Stimulated activated naive B cell treated with anti-CD40 and anti-IgM and Interleukin-4, amounts not matched to agents 10 μg/mL and 1 μg/mL and 100 μg/mL, for 72 hours (primary cell): ENCODE measurements at regions not wholly inside any gene's neighbourhood (a gene's known extent, or its start where the extent isn't known, plus 50 kb on each side); places are given as distances from the start of the nearest gene placed in this dataset.

Source experiments
- ATAC-seq, 2 donors: fragments of 150-1000 bp; cut with Tn5 transposase; replicated peaks; 2 replicates each; pipeline ENCODE4 v1.10.0; 2021; ENCODE audit warnings: moderate library complexity in 1 of 2
- DNase-seq: peaks from one replicate; pipeline ENCODE4 v3.0.0; 2021
- H3K27ac Mint-ChIP-seq: one replicate; pipeline ENCODE4 v1.8.0; 2022; ENCODE audit warnings: mild to moderate bottlenecking, mixed read lengths
- H3K27me3 Mint-ChIP-seq, 2 donors: one replicate each; pipeline ENCODE4 v1.8.0; 2022; ENCODE audit warnings: mixed read lengths in 2 of 2
- H3K36me3 Mint-ChIP-seq, 2 donors: one replicate each; pipeline ENCODE4 v1.8.0; 2022; ENCODE audit warnings: mixed read lengths in 2 of 2, mild to moderate bottlenecking in 1 of 2
- H3K4me1 Mint-ChIP-seq, 2 donors: one replicate each; pipeline ENCODE4 v1.8.0; 2022; ENCODE audit warnings: mixed read lengths in 2 of 2, mild to moderate bottlenecking in 1 of 2
- H3K4me3 Mint-ChIP-seq, 2 donors: one replicate each; pipeline ENCODE4 v1.8.0; 2022; ENCODE audit warnings: mild to moderate bottlenecking in 2 of 2, mixed read lengths in 2 of 2, moderate library complexity in 1 of 2
- H3K9me3 Mint-ChIP-seq, 2 donors: one replicate each; pipeline ENCODE4 v1.8.0; 2022; ENCODE audit warnings: mixed read lengths in 2 of 2, mild to moderate bottlenecking in 1 of 2

GRCh38 chr4:181234951-181235680 is 1008.1 kb upstream of the TENM3 start:
- Mint-ChIP-seq H3K4me1 (no peaks in the 10 kb centered on the region), H3K27me3 (no peaks in the 10 kb centered on the region), H3K36me3 (no peaks in the 10 kb centered on the region), H3K9me3 (no peaks in the 10 kb centered on the region), H3K4me3 (no peak overlapping the region), H3K27ac (no peak overlapping the region)
- DNase-seq (no peak), ATAC-seq (no peak)

- ATAC-seq (no peak), DNase-seq (no peak)
- no peaks in the 10 kb centered on the region for H3K4me1 Mint-ChIP-seq
- no peaks in the 10 kb centered on the region for H3K36me3 Mint-ChIP-seq
- no peak overlapping the region for H3K4me3 Mint-ChIP-seq
- H3K9me3 Mint-ChIP-seq, result peaks cover 0 to 6% of the 10 kb centered on the region in 2 donors
- no peak overlapping the region for H3K27ac Mint-ChIP-seq
- H3K27me3 Mint-ChIP-seq, result no peaks in the 10 kb centered on the region
Measured at GRCh38 chr4:181245326-181245725, 997.9 kb upstream of the TENM3 start.

GRCh38 chr4:181249031-181249430 is 994.2 kb upstream of the TENM3 start:
- Mint-ChIP-seq H3K4me1 (no peaks in the 10 kb centered on the region), H3K9me3 (peaks cover 0 to 6% of the 10 kb centered on the region in 2 donors), H3K4me3 (no peak overlapping the region), H3K27me3 (no peaks in the 10 kb centered on the region), H3K36me3 (no peaks in the 10 kb centered on the region), H3K27ac (no peak overlapping the region)
- DNase-seq (no peak), ATAC-seq (no peak)

- ATAC-seq, result no peak
- Mint-ChIP-seq H3K36me3 (no peaks in the 10 kb centered on the region), H3K27ac (no peak overlapping the region), H3K4me3 (no peak overlapping the region), H3K9me3 (peaks cover 0 to 8% of the 10 kb centered on the region in 2 donors), H3K4me1 (no peaks in the 10 kb centered on the region), H3K27me3 (no peaks in the 10 kb centered on the region)
- no peak for DNase-seq
Measured at GRCh38 chr4:181254771-181255170, 988.4 kb upstream of the TENM3 start.

- H3K27ac Mint-ChIP-seq, result no peak overlapping the region
- ATAC-seq (no peak), DNase-seq (no peak)
- H3K4me3 Mint-ChIP-seq, result no peak overlapping the region
- no peaks in the 10 kb centered on the region for H3K4me1 Mint-ChIP-seq
- H3K9me3 Mint-ChIP-seq, result peaks cover 0 to 5% of the 10 kb centered on the region in 2 donors
- no peaks in the 10 kb centered on the region for H3K36me3 Mint-ChIP-seq
- no peaks in the 10 kb centered on the region for H3K27me3 Mint-ChIP-seq
Measured at GRCh38 chr4:181258569-181258968, 984.6 kb upstream of the TENM3 start.

GRCh38 chr4:181259081-181259709 is 984.0 kb upstream of the TENM3 start:
- Mint-ChIP-seq H3K4me3 (no peak overlapping the region), H3K27me3 (no peaks in the 10 kb centered on the region), H3K27ac (no peak overlapping the region), H3K36me3 (no peaks in the 10 kb centered on the region), H3K9me3 (peaks cover 0 to 3% of the 10 kb centered on the region in 2 donors), H3K4me1 (no peaks in the 10 kb centered on the region)
- no peak for ATAC-seq
- DNase-seq, result no peak

GRCh38 chr4:181261279-181261678 is 981.9 kb upstream of the TENM3 start:
- no peak for DNase-seq
- Mint-ChIP-seq H3K9me3 (peaks cover 0 to 1% of the 10 kb centered on the region in 2 donors), H3K4me3 (no peak overlapping the region), H3K27me3 (no peaks in the 10 kb centered on the region), H3K27ac (no peak overlapping the region), H3K36me3 (no peaks in the 10 kb centered on the region), H3K4me1 (no peaks in the 10 kb centered on the region)
- ATAC-seq, result no peak

GRCh38 chr4:181264893-181265292 is 978.3 kb upstream of the TENM3 start:
- Mint-ChIP-seq H3K4me1 (no peaks in the 10 kb centered on the region), H3K9me3 (no peaks in the 10 kb centered on the region), H3K4me3 (no peak overlapping the region), H3K27me3 (no peaks in the 10 kb centered on the region), H3K27ac (no peak overlapping the region), H3K36me3 (no peaks in the 10 kb centered on the region)
- DNase-seq, result no peak
- no peak for ATAC-seq

GRCh38 chr4:181265370-181265769 is 977.8 kb upstream of the TENM3 start:
- Mint-ChIP-seq H3K27ac (no peak overlapping the region), H3K27me3 (no peaks in the 10 kb centered on the region), H3K9me3 (no peaks in the 10 kb centered on the region), H3K4me1 (no peaks in the 10 kb centered on the region), H3K4me3 (no peak overlapping the region), H3K36me3 (no peaks in the 10 kb centered on the region)
- ATAC-seq (no peak), DNase-seq (no peak)

- Mint-ChIP-seq H3K4me3 (no peak overlapping the region), H3K9me3 (peaks cover 4 to 5% of the 10 kb centered on the region in 2 donors), H3K27me3 (no peaks in the 10 kb centered on the region), H3K4me1 (no peaks in the 10 kb centered on the region), H3K36me3 (no peaks in the 10 kb centered on the region), H3K27ac (no peak overlapping the region)
- no peak for ATAC-seq
- DNase-seq, result no peak
Measured at GRCh38 chr4:181271116-181271640, 972.0 kb upstream of the TENM3 start.

GRCh38 chr4:181272422-181272821 is 970.8 kb upstream of the TENM3 start:
- no peak overlapping the region for H3K4me3 Mint-ChIP-seq
- DNase-seq (no peak), ATAC-seq (no peak)
- H3K27me3 Mint-ChIP-seq, result no peaks in the 10 kb centered on the region
- no peak overlapping the region for H3K27ac Mint-ChIP-seq
- H3K36me3 Mint-ChIP-seq, result no peaks in the 10 kb centered on the region
- peaks cover 6 to 14% of the 10 kb centered on the region in 2 donors for H3K9me3 Mint-ChIP-seq
- H3K4me1 Mint-ChIP-seq, result no peaks in the 10 kb centered on the region

GRCh38 chr4:181278941-181279340 is 964.3 kb upstream of the TENM3 start:
- Mint-ChIP-seq H3K36me3 (no peaks in the 10 kb centered on the region), H3K27me3 (no peaks in the 10 kb centered on the region), H3K4me3 (no peak overlapping the region), H3K4me1 (no peaks in the 10 kb centered on the region), H3K9me3 (peaks cover 7 to 14% of the 10 kb centered on the region in 2 donors), H3K27ac (no peak overlapping the region)
- DNase-seq (no peak), ATAC-seq (no peak)

- H3K9me3 Mint-ChIP-seq, result peaks cover 3 to 5% of the 10 kb centered on the region in 2 donors
- DNase-seq (no peak), ATAC-seq (no peak)
- H3K4me3 Mint-ChIP-seq, result no peak overlapping the region
- no peaks in the 10 kb centered on the region for H3K27me3 Mint-ChIP-seq
- H3K4me1 Mint-ChIP-seq, result no peaks in the 10 kb centered on the region
- H3K27ac Mint-ChIP-seq, result no peak overlapping the region
- no peaks in the 10 kb centered on the region for H3K36me3 Mint-ChIP-seq
Measured at GRCh38 chr4:181281451-181281850, 961.8 kb upstream of the TENM3 start.

GRCh38 chr4:181289198-181289597 is 954.0 kb upstream of the TENM3 start:
- no peaks in the 10 kb centered on the region for H3K4me1 Mint-ChIP-seq
- no peak overlapping the region for H3K4me3 Mint-ChIP-seq
- H3K36me3 Mint-ChIP-seq, result no peaks in the 10 kb centered on the region
- H3K27ac Mint-ChIP-seq, result no peak overlapping the region
- no peaks in the 10 kb centered on the region for H3K9me3 Mint-ChIP-seq
- DNase-seq, result no peak
- no peaks in the 10 kb centered on the region for H3K27me3 Mint-ChIP-seq
- no peak for ATAC-seq

GRCh38 chr4:181291615-181292014 is 951.6 kb upstream of the TENM3 start:
- no peak for ATAC-seq
- Mint-ChIP-seq H3K36me3 (no peaks in the 10 kb centered on the region), H3K27me3 (no peaks in the 10 kb centered on the region), H3K27ac (no peak overlapping the region), H3K4me3 (no peak overlapping the region), H3K4me1 (no peaks in the 10 kb centered on the region), H3K9me3 (no peaks in the 10 kb centered on the region)
- no peak for DNase-seq
